ENCODE measurements at regions not wholly inside any gene's neighbourhood (a gene's known extent, or its start where the extent isn't known, plus 50 kb on each side); places are given as distances from the start of the nearest gene placed in this dataset.
A peak's percentile ranks its signal among the peaks of the same experiment; 100 is the strongest.

DNA sequence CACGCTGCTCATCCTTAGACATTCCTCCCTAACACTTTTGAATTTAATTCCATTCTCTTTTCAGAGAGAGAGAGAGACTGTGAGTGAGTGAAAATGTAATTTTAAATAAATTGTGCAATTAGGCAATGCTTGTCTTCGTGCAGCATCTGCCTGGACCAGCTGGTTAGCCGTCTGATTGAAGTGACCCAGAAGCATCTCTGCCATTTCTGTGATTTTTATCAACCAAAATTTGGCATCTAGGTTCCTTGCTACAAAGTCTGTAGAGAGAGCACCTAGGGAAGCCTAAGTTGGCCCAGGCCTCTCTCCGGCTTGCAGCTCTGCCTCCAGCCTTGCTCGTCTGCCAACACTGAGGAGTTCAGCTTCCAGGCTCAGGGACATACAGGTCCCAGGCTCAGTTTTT lies 138.6 kb upstream of the GPR12 start:
- Histone ChIP-seq H3K36me3 (replicated peaks in 1 of 2) (no peaks in the 10 kb centered on the region), H3K27ac (no peak overlapping the region), H3K4me1 (replicated peaks in 1 of 2) (peaks cover 0 to 5% of the 10 kb centered on the region in 2 donors), H3K4me3 (no peak overlapping the region), H3K27me3 (no peaks in the 10 kb centered on the region), H3K9me3 (replicated peaks in 1 of 3) (no peaks in the 10 kb centered on the region)
- WGBS, 4 donors, result 40 to 57% (median 52%) methylated on average over 4 to 5 of the region's 5 CpGs
- no peak for TF ChIP-seq CTCF (IDR thresholded peaks at IDR 0.05)
- no peak for TF ChIP-seq POLR2A (IDR thresholded peaks at IDR 0.05)
- intact Hi-C loops (cut with DNase I), result no loop called here
- peak in 2 of 7 donors; percentile 24 to 26 for DNase-seq

DNA sequence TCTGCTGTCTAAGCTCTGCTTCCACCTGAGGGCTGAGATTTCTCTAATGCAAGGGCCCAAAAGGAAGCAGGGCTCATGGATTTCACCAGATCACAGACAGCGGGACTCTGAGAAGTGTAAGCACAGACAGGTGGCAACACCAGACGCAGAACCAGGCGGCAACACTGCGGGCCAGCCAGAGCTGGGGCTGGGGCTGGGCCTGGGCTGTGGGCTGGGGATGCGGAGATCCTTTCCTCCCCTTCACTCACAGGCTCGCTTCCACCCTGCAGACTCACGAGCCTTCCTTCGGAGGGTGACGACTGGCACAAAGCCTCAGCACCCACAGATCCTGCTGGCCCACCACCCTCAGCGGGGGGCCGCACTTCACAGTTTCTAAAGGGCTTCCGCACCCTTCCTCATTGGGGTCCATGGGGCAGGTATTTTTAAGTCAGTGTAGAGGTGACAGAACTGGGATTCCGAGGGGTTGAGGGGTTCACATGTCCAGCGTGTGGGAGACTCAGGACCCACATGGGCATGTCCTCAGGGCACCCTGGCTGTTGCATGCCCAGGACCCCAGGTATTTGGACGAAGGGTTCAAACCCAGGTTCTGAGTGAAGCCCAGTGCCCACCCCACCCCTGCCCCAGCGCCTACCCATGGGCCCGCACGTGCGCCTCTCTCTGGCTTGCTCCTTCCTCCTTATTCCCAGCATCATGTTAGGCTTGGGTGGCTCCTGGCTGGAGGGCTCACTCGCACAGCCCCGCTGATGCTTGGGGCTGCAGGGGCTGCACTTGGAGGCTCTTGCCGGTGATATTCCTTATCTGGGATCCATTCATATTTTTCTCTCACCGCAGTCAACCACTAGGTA lies 137.3 kb upstream of the GPR12 start:
- no peak overlapping the region for H3K27ac ChIP-seq
- H3K27me3 ChIP-seq, result no peaks in the 10 kb centered on the region

GRCh38 chr13:26896986-26897668 lies 136.5 kb upstream of the GPR12 start:
- TF ChIP-seq CTCF (IDR thresholded peaks at IDR 0.05) (no peak), POLR2A (IDR thresholded peaks at IDR 0.05) (no peak)
- no peak overlapping the region for H3K4me3 ChIP-seq
- no peaks in the 10 kb centered on the region for H3K27me3 ChIP-seq
- no peaks in the 10 kb centered on the region for H3K36me3 ChIP-seq (replicated peaks in 1 of 2)
- no peak overlapping the region for H3K27ac ChIP-seq
- intact Hi-C loops (cut with DNase I), result no loop called here
- peaks cover 0 to 5% of the 10 kb centered on the region in 2 donors for H3K4me1 ChIP-seq (replicated peaks in 1 of 2)
- no peaks in the 10 kb centered on the region for H3K9me3 ChIP-seq (replicated peaks in 1 of 3)
- 72 to 78% (median 74%) methylated on average over 4 of the region's 4 CpGs for WGBS, 4 donors
- DNase-seq, result no peak

More for the DNA sequence above, 137.3 kb upstream of the GPR12 start:
- intact Hi-C loops (cut with DNase I), result no loop called here
- H3K4me1 ChIP-seq (replicated peaks in 1 of 2), result peaks cover 0 to 5% of the 10 kb centered on the region in 2 donors
- 92 to 96% (median 94%) methylated on average over 17 to 23 of the region's 23 CpGs for WGBS, 4 donors
- no peak for TF ChIP-seq CTCF (IDR thresholded peaks at IDR 0.05)
- TF ChIP-seq POLR2A (IDR thresholded peaks at IDR 0.05), result no peak
- DNase-seq, result no peak
- H3K9me3 ChIP-seq (replicated peaks in 1 of 3), result no peaks in the 10 kb centered on the region
- H3K4me3 ChIP-seq, result no peak overlapping the region
- no peaks in the 10 kb centered on the region for H3K36me3 ChIP-seq (replicated peaks in 1 of 2)

DNA sequence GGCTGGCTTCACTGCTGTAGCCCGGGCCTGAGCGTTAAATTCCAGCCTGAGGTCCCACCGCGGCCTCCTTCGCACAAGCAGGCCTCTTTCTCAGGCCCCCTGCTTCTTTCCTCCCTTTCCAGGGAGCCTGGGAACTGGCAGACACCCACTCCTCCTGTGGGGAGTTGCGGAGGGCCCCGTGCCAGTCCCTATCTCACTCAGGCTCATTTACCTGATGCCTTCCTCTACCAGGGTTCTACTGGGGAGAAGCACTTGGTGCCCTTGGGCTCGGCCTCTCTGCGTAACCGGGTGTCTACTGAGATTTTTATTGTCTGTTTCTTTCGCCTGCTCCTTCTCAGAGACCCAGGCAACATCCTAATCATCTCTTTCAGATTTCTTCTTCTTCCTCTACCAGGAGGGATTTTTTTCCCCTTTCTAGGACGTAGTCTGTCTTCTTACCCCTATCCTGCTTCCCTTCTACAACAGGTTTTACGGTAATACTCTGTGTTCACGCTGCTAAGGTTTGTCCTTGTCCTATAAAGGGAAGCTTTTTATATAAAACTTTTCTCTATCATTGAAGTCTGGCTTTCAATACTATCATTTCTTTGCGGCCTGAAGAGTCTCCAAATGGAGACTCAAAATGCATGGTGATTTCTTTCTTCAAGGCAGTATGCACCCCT lies 135.4 kb upstream of the GPR12 start:
- DNase-seq, result peak in 1 of 7 donors; percentile 20
- peaks cover 0 to 5% of the 10 kb centered on the region in 2 donors for H3K4me1 ChIP-seq (replicated peaks in 1 of 2)
- intact Hi-C loops (cut with DNase I), result no loop called here
- 37 to 51% (median 42%) methylated on average over 13 to 15 of the region's 15 CpGs for WGBS, 4 donors
- H3K27me3 ChIP-seq, result no peaks in the 10 kb centered on the region
- no peak for TF ChIP-seq POLR2A (IDR thresholded peaks at IDR 0.05)
- no peak for TF ChIP-seq CTCF (IDR thresholded peaks at IDR 0.05)
- H3K36me3 ChIP-seq (replicated peaks in 1 of 2), result no peaks in the 10 kb centered on the region
- H3K9me3 ChIP-seq (replicated peaks in 1 of 3), result no peaks in the 10 kb centered on the region
- H3K27ac ChIP-seq, result peak overlapping the region in 1 of 5 donors; percentile 34
- no peak overlapping the region for H3K4me3 ChIP-seq

Measured in adrenal gland (tissue), 9 donors.